BLaER1 treated with 17β-estradiol and CSF1 and Interleukin-3, amounts not matched to agents 10 nM and 100 nM (cell line): ENCODE measurements at regions not wholly inside any gene's neighbourhood (a gene's known extent, or its start where the extent isn't known, plus 50 kb on each side); places are given as distances from the start of the nearest gene placed in this dataset.

ENCODE experiments used
- H3K27ac ChIP-seq, 11 experiments: shearing (Covaris generic); formaldehyde crosslinking; 2 replicates each; pipeline ENCODE4 v1.8.1; 2022
- H3K27me3 ChIP-seq, 11 experiments: shearing (Covaris generic); formaldehyde crosslinking; 2 replicates each; pipeline ENCODE4 v1.8.1; 2022
- H3K36me3 ChIP-seq, 11 experiments: shearing (Covaris generic); formaldehyde crosslinking; 2 replicates each; pipeline ENCODE4 v1.8.1; 2022
- H3K4me1 ChIP-seq, 10 experiments: shearing (Covaris generic); formaldehyde crosslinking; 2 replicates each; pipeline ENCODE4 v1.8.1; 2022
- H3K4me2 ChIP-seq, 11 experiments: shearing (Covaris generic); formaldehyde crosslinking; 2 replicates each; pipeline ENCODE4 v1.8.1; 2022
- H3K4me3 ChIP-seq, 10 experiments: shearing (Covaris generic); formaldehyde crosslinking; 2 replicates each; pipeline ENCODE4 v1.8.1; 2022
- H3K9ac ChIP-seq, 11 experiments: shearing (Covaris generic); formaldehyde crosslinking; 2 replicates each; pipeline ENCODE4 v1.8.1; 2022
- H3K9me3 ChIP-seq, 11 experiments: shearing (Covaris generic); formaldehyde crosslinking; replicated peaks in 1 of 11; 2 replicates each; pipeline ENCODE4 v1.8.1; 2022
- H4K20me1 ChIP-seq, 11 experiments: shearing (Covaris generic); formaldehyde crosslinking; 2 replicates each; pipeline ENCODE4 v1.8.1; 2022
- Cebpa-rat ChIP-seq, 11 experiments: shearing (Covaris generic); IDR thresholded peaks; 2 replicates each; pipeline ENCODE4 v1.8.1; 2022

GRCh38 chr2:5391362-5391761, 300.8 kb upstream of the SOX11 start:
- Histone ChIP-seq H4K20me1 (no peaks in the 10 kb centered on the region), H3K36me3 (no peaks in the 10 kb centered on the region), H3K9me3 (no peaks in the 10 kb centered on the region), H3K27me3 (no peaks in the 10 kb centered on the region), H3K9ac (no peak overlapping the region), H3K4me1 (0 out of 20 replicates have a peak, but pooled peaks cover 0 to 7% (median 0%) of the 10 kb centered on the region in 10 experiments), H3K4me3 (no peak overlapping the region), H3K27ac (no peak overlapping the region), H3K4me2 (no peak overlapping the region)
- TF ChIP-seq Cebpa-rat (IDR thresholded peaks at IDR 0.05) = no peak

- TF ChIP-seq Cebpa-rat (IDR thresholded peaks at IDR 0.05) = peak in 2 of 11 experiments; percentile 49 to 59; a peak in 3 of 22 replicates
- Histone ChIP-seq H4K20me1 (no peaks in the 10 kb centered on the region), H3K27me3 (no peaks in the 10 kb centered on the region), H3K9ac (no peak overlapping the region), H3K9me3 (no peaks in the 10 kb centered on the region), H3K4me1 (0 out of 20 replicates have a peak, but pooled peaks cover 0 to 7% (median 0%) of the 10 kb centered on the region in 10 experiments), H3K27ac (no peak overlapping the region), H3K4me2 (peak overlapping the region in 1 of 11 experiments; percentile 12; a peak in 2 of 22 replicates), H3K4me3 (no peak overlapping the region), H3K36me3 (no peaks in the 10 kb centered on the region)
These were observed 299.5 kb upstream of the SOX11 start for GRCh38 chr2:5392658-5393057.

- no peak for TF ChIP-seq Cebpa-rat (IDR thresholded peaks at IDR 0.05)
- H3K27me3 ChIP-seq = no peaks in the 10 kb centered on the region
- no peak overlapping the region for H3K9ac ChIP-seq
- H3K4me3 ChIP-seq = no peak overlapping the region
- H3K9me3 ChIP-seq = no peaks in the 10 kb centered on the region
- no peaks in the 10 kb centered on the region for H4K20me1 ChIP-seq
- 0 out of 20 replicates have a peak, but pooled peaks cover 0 to 7% (median 0%) of the 10 kb centered on the region in 10 experiments for H3K4me1 ChIP-seq
- no peaks in the 10 kb centered on the region for H3K36me3 ChIP-seq
- H3K4me2 ChIP-seq = no peak overlapping the region
- no peak overlapping the region for H3K27ac ChIP-seq
These were observed 298.7 kb upstream of the SOX11 start for GRCh38 chr2:5393474-5393873.

GRCh38 chr2:5394223-5394622, 298.0 kb upstream of the SOX11 start:
- TF ChIP-seq Cebpa-rat (IDR thresholded peaks at IDR 0.05) = no peak
- Histone ChIP-seq H3K4me1 (0 out of 20 replicates have a peak, but pooled peaks cover 0 to 7% (median 0%) of the 10 kb centered on the region in 10 experiments), H3K9ac (no peak overlapping the region), H3K36me3 (no peaks in the 10 kb centered on the region), H3K9me3 (no peaks in the 10 kb centered on the region), H3K27ac (no peak overlapping the region), H4K20me1 (no peaks in the 10 kb centered on the region), H3K4me2 (no peak overlapping the region), H3K4me3 (no peak overlapping the region), H3K27me3 (no peaks in the 10 kb centered on the region)

- Histone ChIP-seq H3K4me3 (no peak overlapping the region), H3K27ac (no peak overlapping the region), H3K36me3 (no peaks in the 10 kb centered on the region), H3K4me2 (no peak overlapping the region), H4K20me1 (no peaks in the 10 kb centered on the region), H3K9ac (no peak overlapping the region), H3K27me3 (no peaks in the 10 kb centered on the region), H3K9me3 (0 out of 22 replicates have a peak, but pooled peaks cover 0 to under 1% (median 0%) of the 10 kb centered on the region in 11 experiments), H3K4me1 (no peaks in the 10 kb centered on the region)
- TF ChIP-seq Cebpa-rat (IDR thresholded peaks at IDR 0.05) = no peak
These were observed 291.0 kb upstream of the SOX11 start for GRCh38 chr2:5401115-5401657.

- Histone ChIP-seq H3K9me3 (peaks cover 0 to 7% (median 0%) of the 10 kb centered on the region in 11 experiments; a peak in 2 of 22 replicates), H3K4me2 (no peak overlapping the region), H3K27me3 (no peaks in the 10 kb centered on the region), H3K27ac (no peak overlapping the region), H4K20me1 (no peaks in the 10 kb centered on the region), H3K4me3 (no peak overlapping the region), H3K36me3 (no peaks in the 10 kb centered on the region), H3K4me1 (no peaks in the 10 kb centered on the region), H3K9ac (no peak overlapping the region)
- TF ChIP-seq Cebpa-rat (IDR thresholded peaks at IDR 0.05) = no peak
These were observed 288.8 kb upstream of the SOX11 start for GRCh38 chr2:5403392-5403791.

GRCh38 chr2:5409898-5410381, 282.2 kb upstream of the SOX11 start:
- H3K9ac ChIP-seq = no peak overlapping the region
- no peaks in the 10 kb centered on the region for H3K27me3 ChIP-seq
- no peaks in the 10 kb centered on the region for H4K20me1 ChIP-seq
- no peak overlapping the region for H3K4me2 ChIP-seq
- H3K4me3 ChIP-seq = no peak overlapping the region
- no peak for TF ChIP-seq Cebpa-rat (IDR thresholded peaks at IDR 0.05)
- no peak overlapping the region for H3K27ac ChIP-seq
- H3K4me1 ChIP-seq = no peaks in the 10 kb centered on the region
- H3K9me3 ChIP-seq = peaks cover 0 to 7% (median 0%) of the 10 kb centered on the region in 11 experiments; a peak in 2 of 22 replicates
- no peaks in the 10 kb centered on the region for H3K36me3 ChIP-seq

- TF ChIP-seq Cebpa-rat (IDR thresholded peaks at IDR 0.05) = no peak
- no peak overlapping the region for H3K27ac ChIP-seq
- peaks cover 0 to 7% (median 0%) of the 10 kb centered on the region in 11 experiments; a peak in 2 of 22 replicates for H3K9me3 ChIP-seq
- H3K9ac ChIP-seq = no peak overlapping the region
- H3K4me3 ChIP-seq = no peak overlapping the region
- H3K4me2 ChIP-seq = no peak overlapping the region
- no peaks in the 10 kb centered on the region for H3K4me1 ChIP-seq
- H3K36me3 ChIP-seq = no peaks in the 10 kb centered on the region
- no peaks in the 10 kb centered on the region for H4K20me1 ChIP-seq
- H3K27me3 ChIP-seq = no peaks in the 10 kb centered on the region
These were observed 281.0 kb upstream of the SOX11 start for GRCh38 chr2:5410991-5411700.

GRCh38 chr2:5412001-5412400, 280.2 kb upstream of the SOX11 start:
- H3K27me3 ChIP-seq = no peaks in the 10 kb centered on the region

More at GRCh38 chr2:5412001-5412400, 280.2 kb upstream of the SOX11 start:
- Histone ChIP-seq H3K9ac (no peak overlapping the region), H3K4me3 (no peak overlapping the region), H3K36me3 (no peaks in the 10 kb centered on the region), H3K4me2 (no peak overlapping the region), H3K27ac (no peak overlapping the region), H3K4me1 (no peaks in the 10 kb centered on the region), H4K20me1 (no peaks in the 10 kb centered on the region), H3K9me3 (no peaks in the 10 kb centered on the region)
- TF ChIP-seq Cebpa-rat (IDR thresholded peaks at IDR 0.05) = no peak
